ENCODE measurements at regions not wholly inside any gene's neighbourhood (a gene's known extent, or its start where the extent isn't known, plus 50 kb on each side); places are given as distances from the start of the nearest gene placed in this dataset.

DNA sequence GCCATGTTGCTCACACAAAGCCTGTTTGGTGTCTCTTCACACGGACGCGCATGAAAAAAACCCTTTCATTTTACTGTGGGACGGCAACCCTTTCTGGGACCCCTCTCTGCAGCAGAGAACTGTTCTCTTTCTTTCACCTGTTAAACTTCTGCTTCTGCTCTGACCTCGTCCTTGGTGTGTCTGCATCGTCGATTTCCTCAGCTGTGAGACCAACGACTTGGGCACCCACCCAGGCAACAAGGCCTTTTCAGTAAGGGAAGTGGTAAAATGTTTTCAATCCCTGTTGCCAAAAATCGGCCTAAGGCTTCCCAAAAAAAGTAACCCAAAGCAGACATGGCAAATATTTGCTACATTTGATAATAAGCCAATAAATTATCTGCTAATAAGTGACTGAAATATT lies 515.3 kb downstream of the IRS2 start:
- TF ChIP-seq GATA2 (IDR thresholded peaks at IDR 0.05; ENCODE audit: low read depth, low read length) (no peak), GATA3 (IDR thresholded peaks at IDR 0.05; ENCODE audit: low read depth, low read length) (no peak)
